Activated naive CD8-positive, alpha-beta T cell treated with anti-CD3 and anti-CD28 coated beads, Interleukin-2, amount 50 U/mL, for 24 hours (primary cell): ENCODE measurements at regions not wholly inside any gene's neighbourhood (a gene's known extent, or its start where the extent isn't known, plus 50 kb on each side); places are given as distances from the start of the nearest gene placed in this dataset.

ENCODE experiments used
- ATAC-seq: fragments of 150-1000 bp; cut with Tn5 transposase; one replicate; pipeline ENCODE4 v1.10.0; 2021
- DNase-seq: peaks from one replicate; pipeline ENCODE4 v3.0.0; 2021
- H3K27ac Mint-ChIP-seq: one replicate; pipeline ENCODE4 v1.8.0; 2021; ENCODE audit warnings: mild to moderate bottlenecking, mixed read lengths
- H3K27me3 Mint-ChIP-seq: one replicate; pipeline ENCODE4 v1.8.0; 2021; ENCODE audit warnings: mixed read lengths
- H3K36me3 Mint-ChIP-seq: one replicate; pipeline ENCODE4 v1.8.0; 2021; ENCODE audit warnings: low read depth, mixed read lengths
- H3K4me1 Mint-ChIP-seq: one replicate; pipeline ENCODE4 v1.8.0; 2021; ENCODE audit warnings: mixed read lengths
- H3K4me3 Mint-ChIP-seq: one replicate; pipeline ENCODE4 v1.8.0; 2021; ENCODE audit warnings: mild to moderate bottlenecking, moderate library complexity, mixed read lengths
- H3K9me3 Mint-ChIP-seq: one replicate; pipeline ENCODE4 v1.8.0; 2021; ENCODE audit warnings: mixed read lengths

DNA sequence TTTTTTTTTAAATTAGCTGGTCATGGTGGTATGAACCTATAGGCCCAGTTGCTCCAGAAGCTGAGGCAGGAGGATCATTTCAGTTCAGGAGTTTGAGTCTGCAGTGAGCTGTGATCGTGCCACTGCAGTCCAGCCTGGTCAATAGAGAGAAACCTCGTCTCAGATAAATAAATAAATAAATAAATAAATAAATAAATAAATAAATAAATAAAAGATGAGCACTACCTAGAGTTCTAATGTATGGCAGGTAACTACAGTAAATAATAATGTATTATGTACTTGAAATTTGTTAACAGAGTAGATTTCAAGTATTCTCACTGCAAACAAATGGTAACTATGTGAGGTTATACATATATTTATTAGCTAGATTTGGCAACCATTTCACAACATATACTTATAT, 697.9 kb upstream of the ID2 start:
- no peak overlapping the region for H3K4me3 Mint-ChIP-seq
- no peak for DNase-seq
- no peaks in the 10 kb centered on the region for H3K36me3 Mint-ChIP-seq
- peaks cover 24% of the 10 kb centered on the region for H3K4me1 Mint-ChIP-seq
- H3K9me3 Mint-ChIP-seq: peaks cover 8% of the 10 kb centered on the region
- H3K27ac Mint-ChIP-seq: no peak overlapping the region
- H3K27me3 Mint-ChIP-seq: no peaks in the 10 kb centered on the region
- no peak for ATAC-seq

DNA sequence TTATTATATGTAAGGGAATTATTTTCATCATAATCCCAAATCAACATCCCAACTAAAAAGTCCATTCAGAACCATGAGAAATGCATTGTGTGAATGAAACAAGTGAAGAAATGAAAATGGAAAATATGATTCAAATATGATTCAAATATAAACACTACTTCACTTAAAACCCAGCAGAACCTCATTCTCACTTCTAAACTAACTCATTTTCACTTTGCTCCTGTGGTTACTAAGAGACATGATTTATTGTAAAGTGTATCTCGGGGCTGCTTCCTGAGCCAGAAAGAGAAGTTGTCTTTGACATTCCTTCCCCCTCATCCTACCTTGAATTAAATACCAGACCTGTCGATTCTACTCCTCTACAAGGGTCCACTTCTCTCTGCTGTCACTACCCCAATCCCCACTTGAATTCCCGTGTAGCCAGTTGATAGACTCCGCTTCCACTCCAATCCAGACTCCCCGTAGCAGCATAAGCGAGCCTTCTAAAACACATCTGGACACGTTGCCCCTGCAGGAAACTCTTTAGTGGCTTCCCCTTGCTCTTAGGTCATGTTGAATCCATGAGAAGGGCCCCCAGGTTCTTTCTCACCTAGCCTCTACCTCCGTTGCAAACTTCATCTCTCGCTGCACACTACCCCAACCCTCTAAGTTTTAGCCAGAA, 697.0 kb upstream of the ID2 start:
- peaks cover 24% of the 10 kb centered on the region for H3K4me1 Mint-ChIP-seq

DNA sequence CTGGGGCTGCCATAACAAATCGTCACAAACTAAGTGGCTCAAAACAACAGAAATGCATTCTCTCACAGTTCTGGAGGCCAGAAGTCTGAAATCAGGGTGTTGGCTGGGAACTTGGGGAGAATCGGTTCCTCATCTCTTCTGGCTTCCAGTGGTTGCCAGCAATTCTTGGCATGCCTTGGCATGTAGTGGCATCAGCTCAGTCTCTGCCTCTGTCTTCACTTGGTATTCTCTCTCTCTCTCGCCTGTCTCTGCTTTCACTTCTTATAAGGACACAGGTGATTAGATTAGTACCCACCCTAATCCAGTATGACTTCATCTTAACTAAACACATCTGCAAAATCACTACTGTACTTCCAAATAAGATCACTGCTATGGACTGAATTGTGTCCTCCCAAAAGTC, 695.4 kb upstream of the ID2 start:
- ATAC-seq (no peak), DNase-seq (no peak)
- H3K36me3 Mint-ChIP-seq: no peaks in the 10 kb centered on the region
- no peaks in the 10 kb centered on the region for H3K27me3 Mint-ChIP-seq
- peaks cover 7% of the 10 kb centered on the region for H3K9me3 Mint-ChIP-seq
- no peak overlapping the region for H3K4me3 Mint-ChIP-seq
- H3K27ac Mint-ChIP-seq: no peak overlapping the region
- peaks cover 24% of the 10 kb centered on the region for H3K4me1 Mint-ChIP-seq

More for the DNA sequence above, 697.0 kb upstream of the ID2 start:
- Mint-ChIP-seq H3K27me3 (no peaks in the 10 kb centered on the region), H3K27ac (peak overlapping the region; percentile 69), H3K9me3 (peaks cover 8% of the 10 kb centered on the region), H3K4me3 (peak overlapping the region; percentile 13), H3K36me3 (no peaks in the 10 kb centered on the region)
- DNase-seq (no peak), ATAC-seq (peak; percentile 75)

DNA sequence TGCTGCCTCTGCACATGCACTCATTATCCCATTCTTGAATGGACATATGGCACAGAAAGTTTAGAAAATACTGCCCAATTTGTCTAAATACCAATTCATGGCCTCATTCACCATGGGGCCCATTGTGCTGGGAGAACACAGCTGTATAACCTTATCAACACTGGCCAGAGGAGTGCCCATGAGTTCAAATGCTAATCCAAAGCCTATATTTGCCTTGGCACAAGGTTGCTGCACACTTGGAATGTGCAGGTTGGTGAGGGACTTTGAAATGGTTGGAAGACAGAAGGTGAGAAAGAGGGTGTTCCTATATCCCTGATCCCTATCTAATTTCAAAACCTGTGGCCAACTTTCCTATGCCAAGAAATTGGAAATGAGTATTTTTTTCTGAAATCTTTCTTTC, 693.9 kb upstream of the ID2 start:
- Mint-ChIP-seq H3K4me3 (no peak overlapping the region), H3K4me1 (peaks cover 20% of the 10 kb centered on the region), H3K27me3 (no peaks in the 10 kb centered on the region), H3K9me3 (no peaks in the 10 kb centered on the region), H3K27ac (no peak overlapping the region), H3K36me3 (no peaks in the 10 kb centered on the region)
- DNase-seq (no peak), ATAC-seq (no peak)

DNA sequence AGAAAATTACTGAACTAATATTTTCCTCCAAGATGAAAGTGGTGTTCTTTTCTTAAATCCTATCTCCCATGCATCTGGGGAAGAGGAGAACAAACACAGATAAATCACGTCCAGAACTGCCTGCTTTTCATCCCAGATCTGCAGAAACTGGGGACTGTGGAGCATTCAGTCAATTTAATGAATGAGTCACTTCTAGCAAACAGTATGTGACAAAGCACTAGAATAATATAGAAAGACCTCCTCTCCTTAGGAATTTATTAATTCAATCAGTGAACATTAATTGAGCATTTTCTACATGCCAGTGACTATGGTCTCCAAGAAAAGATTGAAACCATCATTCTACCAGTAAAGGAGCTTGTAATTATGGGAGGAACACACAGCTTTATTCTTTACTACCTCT, 693.4 kb upstream of the ID2 start:
- H3K27ac Mint-ChIP-seq: no peak overlapping the region
- H3K27me3 Mint-ChIP-seq: no peaks in the 10 kb centered on the region
- no peaks in the 10 kb centered on the region for H3K36me3 Mint-ChIP-seq
- no peak overlapping the region for H3K4me3 Mint-ChIP-seq
- no peak for DNase-seq
- peaks cover 18% of the 10 kb centered on the region for H3K4me1 Mint-ChIP-seq
- no peaks in the 10 kb centered on the region for H3K9me3 Mint-ChIP-seq
- ATAC-seq: no peak

DNA sequence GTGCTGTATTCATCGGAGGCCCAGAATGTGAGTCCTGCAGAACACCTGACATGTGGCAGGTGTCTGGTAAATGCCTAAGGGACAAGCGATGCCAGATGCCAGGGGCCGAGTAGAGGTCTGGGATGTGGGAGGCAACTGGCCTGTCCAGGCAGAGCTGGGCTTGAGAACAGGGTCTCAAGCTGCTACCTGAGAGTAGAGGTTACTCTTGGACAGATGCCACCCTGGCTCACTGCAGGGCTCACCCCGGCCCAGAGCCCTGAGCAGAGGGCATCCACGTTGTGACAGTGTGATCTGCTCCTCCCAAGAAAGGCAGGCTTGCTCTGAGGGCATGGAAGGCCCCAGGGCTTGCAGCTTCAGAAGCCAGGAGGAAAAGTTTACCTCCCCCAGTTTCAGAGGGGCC, 692.0 kb upstream of the ID2 start:
- no peak for ATAC-seq
- no peaks in the 10 kb centered on the region for H3K9me3 Mint-ChIP-seq
- no peak overlapping the region for H3K4me3 Mint-ChIP-seq
- no peaks in the 10 kb centered on the region for H3K36me3 Mint-ChIP-seq
- H3K27me3 Mint-ChIP-seq: no peaks in the 10 kb centered on the region
- peaks cover 9% of the 10 kb centered on the region for H3K4me1 Mint-ChIP-seq
- DNase-seq: no peak
- H3K27ac Mint-ChIP-seq: no peak overlapping the region

DNA sequence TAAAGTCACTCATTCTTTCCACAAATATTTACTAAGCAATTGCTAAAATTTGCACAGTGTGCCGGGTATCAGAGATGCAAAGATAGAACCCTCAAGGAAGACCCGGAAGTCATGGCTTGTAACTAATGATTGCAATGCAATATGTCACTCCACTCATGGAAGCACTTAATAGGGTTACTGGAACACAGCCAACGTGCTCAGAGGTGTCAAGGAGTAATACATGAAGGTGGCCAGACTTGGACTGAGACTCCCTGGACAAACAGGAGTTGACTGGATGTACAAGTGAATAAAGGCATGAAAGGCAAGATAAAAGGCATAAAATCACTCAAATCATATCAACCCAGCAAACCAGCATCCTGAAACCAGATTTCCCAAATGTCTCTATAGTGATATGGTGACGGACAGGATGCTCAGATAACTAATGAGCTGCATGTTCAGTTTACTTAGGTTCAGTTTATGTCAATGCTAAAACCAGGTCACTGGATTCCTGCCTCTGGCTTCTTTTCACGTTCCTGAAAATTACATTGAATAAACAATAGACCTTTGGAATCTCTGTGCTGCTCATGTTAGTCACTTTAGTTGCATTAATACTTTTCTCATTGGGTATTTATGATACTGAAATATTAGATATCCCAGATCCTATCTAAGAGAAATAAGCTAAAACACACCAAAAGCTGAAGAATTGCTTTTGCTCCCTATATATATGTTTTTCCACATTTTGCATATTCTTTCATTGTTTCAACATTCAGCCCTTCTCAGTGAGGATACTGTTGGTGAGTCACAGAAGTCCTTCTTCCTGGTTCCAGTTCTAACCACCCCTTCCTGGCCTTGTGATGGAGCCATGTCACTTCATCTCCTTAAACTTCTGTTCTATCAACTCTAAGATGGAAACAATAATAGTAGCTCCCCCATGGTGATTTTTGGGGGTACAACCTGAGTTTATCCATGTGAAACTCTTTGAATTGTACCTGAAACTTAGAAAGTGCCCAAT, 688.9 kb upstream of the ID2 start:
- no peak for ATAC-seq
- H3K27me3 Mint-ChIP-seq: no peaks in the 10 kb centered on the region
- no peaks in the 10 kb centered on the region for H3K36me3 Mint-ChIP-seq
- H3K27ac Mint-ChIP-seq: no peak overlapping the region
- peaks cover 4% of the 10 kb centered on the region for H3K4me1 Mint-ChIP-seq
- DNase-seq: no peak
- H3K4me3 Mint-ChIP-seq: no peak overlapping the region
- H3K9me3 Mint-ChIP-seq: no peaks in the 10 kb centered on the region

DNA sequence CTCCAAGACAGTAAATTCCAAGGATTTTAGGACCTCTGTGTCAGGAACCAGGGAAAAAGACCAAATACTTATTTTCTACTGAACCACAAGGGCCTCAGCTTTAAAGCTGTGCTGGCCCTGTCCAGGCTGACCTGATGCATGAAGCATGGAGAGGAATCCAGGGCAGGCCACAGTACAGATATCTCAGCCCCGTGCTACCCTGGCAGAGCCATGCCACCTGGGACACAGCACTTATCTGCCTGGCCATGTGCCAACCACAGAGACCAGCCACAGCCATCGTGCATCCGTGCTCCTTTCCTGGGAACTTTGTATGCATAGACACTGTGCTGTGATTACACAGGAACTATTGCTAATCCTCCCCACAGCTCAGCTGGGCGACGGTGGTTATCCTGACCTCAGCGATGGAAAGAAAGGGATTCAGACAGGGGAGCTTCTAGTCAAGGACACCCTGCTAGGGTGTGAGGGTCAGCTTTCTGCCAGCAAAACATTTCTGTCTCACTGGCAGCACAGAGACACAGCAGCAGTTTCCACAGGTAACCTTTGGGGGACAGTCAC, 687.4 kb upstream of the ID2 start:
- ATAC-seq: no peak
- H3K27ac Mint-ChIP-seq: no peak overlapping the region
- H3K4me3 Mint-ChIP-seq: no peak overlapping the region
- no peaks in the 10 kb centered on the region for H3K27me3 Mint-ChIP-seq
- peaks cover 4% of the 10 kb centered on the region for H3K4me1 Mint-ChIP-seq
- DNase-seq: no peak
- no peaks in the 10 kb centered on the region for H3K36me3 Mint-ChIP-seq
- no peaks in the 10 kb centered on the region for H3K9me3 Mint-ChIP-seq

DNA sequence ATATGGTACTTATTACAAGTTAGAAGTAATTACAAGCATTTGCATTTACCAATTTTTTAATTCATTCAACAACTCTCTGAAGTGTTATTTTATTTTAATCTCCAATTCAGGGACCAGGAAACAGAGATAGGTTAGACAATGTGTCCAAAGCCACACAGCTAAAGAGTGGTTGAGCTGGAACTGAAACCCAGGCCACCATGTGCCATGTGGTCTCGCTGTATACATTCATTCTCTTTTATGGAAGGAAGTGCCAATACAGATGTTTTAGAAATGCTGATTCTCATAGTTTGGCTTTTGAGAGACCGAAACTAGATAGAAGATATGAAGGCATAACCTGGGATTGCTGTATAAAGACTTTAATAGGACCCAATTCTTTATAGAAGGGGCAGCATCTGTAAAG, 684.6 kb upstream of the ID2 start:
- DNase-seq (no peak), ATAC-seq (no peak)
- Mint-ChIP-seq H3K4me3 (no peak overlapping the region), H3K36me3 (no peaks in the 10 kb centered on the region), H3K4me1 (peaks cover 4% of the 10 kb centered on the region), H3K9me3 (no peaks in the 10 kb centered on the region), H3K27ac (no peak overlapping the region), H3K27me3 (no peaks in the 10 kb centered on the region)

DNA sequence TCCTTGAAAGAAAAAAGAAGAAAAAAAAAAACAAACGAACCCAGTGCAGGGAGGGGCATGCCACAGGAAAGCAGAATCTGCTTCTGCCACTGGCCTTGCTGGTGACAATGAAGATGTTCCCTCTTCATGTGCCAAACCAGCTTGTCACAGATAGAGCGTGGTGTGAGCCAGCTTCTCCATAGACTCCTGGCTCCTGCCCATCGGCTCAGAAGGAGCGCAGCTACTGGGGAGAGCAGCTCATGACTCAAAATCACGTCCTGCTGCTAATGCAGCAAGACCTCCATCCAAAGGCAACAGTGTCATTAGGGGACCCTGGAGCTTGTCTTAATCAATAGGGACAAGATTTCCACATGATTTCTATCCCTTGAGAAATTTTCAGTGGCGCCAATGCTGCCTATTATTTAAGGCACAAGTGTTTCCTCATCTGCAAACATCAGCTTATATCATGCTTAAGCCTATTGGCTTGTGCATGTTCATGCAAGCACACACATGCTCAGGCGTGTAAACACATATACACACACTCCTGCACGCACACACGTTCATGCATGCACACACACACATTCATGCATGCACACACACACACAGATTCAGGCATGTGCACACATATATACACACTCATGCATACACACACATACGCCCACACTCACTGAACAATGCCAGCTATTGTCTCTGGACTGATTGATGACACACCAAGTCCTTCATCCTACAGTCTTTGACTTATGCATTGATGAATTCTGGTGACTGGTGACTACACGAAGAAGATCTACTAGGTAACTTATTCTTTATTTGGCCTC, 682.0 kb upstream of the ID2 start:
- DNase-seq (no peak), ATAC-seq (no peak)
- Mint-ChIP-seq H3K36me3 (no peaks in the 10 kb centered on the region), H3K27ac (no peak overlapping the region), H3K4me1 (peaks cover 8% of the 10 kb centered on the region), H3K4me3 (no peak overlapping the region), H3K27me3 (no peaks in the 10 kb centered on the region), H3K9me3 (no peaks in the 10 kb centered on the region)

DNA sequence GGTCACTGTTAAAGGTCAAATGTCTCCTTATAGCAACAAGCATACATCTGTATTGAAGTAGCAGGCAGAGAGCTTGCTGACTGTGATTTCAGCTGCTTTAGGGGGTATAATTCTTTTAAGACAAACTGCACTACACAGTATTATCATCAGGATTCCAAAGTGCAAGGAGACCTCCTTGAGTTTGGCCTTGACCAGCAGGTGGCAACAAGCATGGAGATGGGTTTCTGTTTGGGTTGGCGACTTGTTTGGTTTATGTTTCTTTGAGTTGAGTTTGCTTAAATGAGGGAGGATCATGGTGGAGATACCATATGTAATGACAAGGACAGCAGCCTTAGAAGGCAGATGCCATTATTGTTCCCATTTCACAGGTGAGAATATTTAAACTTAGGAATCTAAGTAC, 681.0 kb upstream of the ID2 start:
- Mint-ChIP-seq H3K4me3 (no peak overlapping the region), H3K36me3 (no peaks in the 10 kb centered on the region), H3K27ac (no peak overlapping the region), H3K9me3 (no peaks in the 10 kb centered on the region), H3K27me3 (no peaks in the 10 kb centered on the region), H3K4me1 (peaks cover 8% of the 10 kb centered on the region)
- ATAC-seq: no peak
- DNase-seq: no peak

DNA sequence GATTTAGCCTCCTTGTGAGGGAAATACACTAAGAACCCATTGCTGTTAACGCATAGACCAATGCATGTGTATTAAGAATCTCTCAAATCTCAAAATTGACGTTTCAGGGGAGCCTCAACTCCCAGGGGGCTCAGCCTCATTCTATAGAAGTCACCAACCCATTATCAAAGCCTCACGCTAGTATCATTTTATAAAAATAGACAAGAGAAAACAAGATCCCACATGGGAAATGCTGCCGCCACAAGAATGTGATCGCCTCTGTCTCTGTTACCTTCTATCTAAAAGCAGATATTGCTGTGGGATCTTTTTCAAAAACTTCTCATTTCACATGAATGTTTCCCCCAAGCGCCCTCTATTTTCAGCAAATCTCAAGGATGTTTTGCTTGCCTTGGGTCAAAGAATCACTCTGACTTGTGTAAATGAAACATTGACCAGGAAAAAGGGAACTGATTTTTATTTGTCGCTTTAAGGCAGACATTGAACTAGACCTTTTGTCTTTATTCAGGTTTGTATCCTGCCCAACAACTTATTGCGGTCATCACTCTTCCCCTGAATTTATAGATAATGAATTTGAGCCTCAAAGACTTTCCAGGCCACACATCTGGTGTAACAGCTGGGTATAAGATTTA, 679.0 kb upstream of the ID2 start:
- Mint-ChIP-seq H3K9me3 (no peaks in the 10 kb centered on the region), H3K36me3 (no peaks in the 10 kb centered on the region), H3K27ac (no peak overlapping the region), H3K4me1 (peaks cover 6% of the 10 kb centered on the region), H3K27me3 (no peaks in the 10 kb centered on the region), H3K4me3 (no peak overlapping the region)
- ATAC-seq (no peak), DNase-seq (no peak)

DNA sequence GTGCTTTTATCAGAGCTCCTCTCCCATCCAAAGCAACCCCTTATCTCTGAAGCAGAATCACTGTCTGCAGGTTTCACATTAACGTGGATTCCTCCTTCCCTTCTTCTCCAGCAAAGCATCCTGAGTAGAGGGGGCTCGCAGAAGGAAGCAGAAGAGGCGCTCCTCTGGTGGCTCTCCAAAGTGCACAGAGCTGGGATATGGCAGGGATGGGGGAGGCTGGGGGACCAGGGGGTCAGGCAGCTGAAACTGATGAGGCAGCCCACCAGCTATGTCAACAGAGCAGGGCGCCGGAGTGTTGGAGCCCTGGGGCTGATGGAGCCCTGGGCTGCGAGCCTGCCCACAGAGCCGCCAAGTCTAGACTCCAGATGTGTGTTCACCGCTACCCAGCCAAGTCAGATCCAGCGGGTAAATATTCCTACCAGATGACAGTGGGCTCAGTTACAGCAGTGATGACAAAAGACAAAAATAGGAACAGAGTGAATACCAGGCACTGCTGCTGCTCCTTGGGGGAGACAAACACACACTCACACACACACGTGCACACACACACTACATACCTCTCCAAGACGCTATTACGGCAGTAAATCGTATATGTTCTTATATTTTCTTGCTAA, 678.3 kb upstream of the ID2 start:
- no peaks in the 10 kb centered on the region for H3K27me3 Mint-ChIP-seq
- no peak overlapping the region for H3K27ac Mint-ChIP-seq
- H3K4me1 Mint-ChIP-seq: peaks cover 6% of the 10 kb centered on the region
- DNase-seq (no peak), ATAC-seq (no peak)
- H3K9me3 Mint-ChIP-seq: no peaks in the 10 kb centered on the region
- no peak overlapping the region for H3K4me3 Mint-ChIP-seq
- no peaks in the 10 kb centered on the region for H3K36me3 Mint-ChIP-seq

DNA sequence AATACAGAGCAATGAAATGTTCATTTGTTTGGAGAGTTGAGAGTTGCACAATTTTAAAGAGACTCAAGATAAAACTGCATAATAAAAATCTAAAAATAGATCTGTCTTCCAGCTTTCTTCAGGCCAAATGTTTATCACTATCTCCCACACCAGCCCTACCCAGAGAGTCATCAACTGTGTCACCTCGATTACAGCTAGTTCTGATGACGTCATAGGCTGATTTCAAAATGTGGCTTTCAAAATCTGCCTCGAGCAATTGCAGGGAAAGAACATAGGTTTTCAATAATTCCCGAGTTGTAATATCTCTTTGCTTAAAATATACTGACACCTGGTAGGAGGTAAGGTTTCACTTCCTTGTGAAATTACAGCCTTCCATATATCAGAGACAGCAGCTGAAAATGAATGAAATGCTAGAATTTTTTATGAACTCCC, 677.6 kb upstream of the ID2 start:
- no peak overlapping the region for H3K27ac Mint-ChIP-seq
- no peaks in the 10 kb centered on the region for H3K9me3 Mint-ChIP-seq
- no peaks in the 10 kb centered on the region for H3K36me3 Mint-ChIP-seq
- peaks cover 6% of the 10 kb centered on the region for H3K4me1 Mint-ChIP-seq
- H3K4me3 Mint-ChIP-seq: no peak overlapping the region
- DNase-seq (no peak), ATAC-seq (no peak)
- no peaks in the 10 kb centered on the region for H3K27me3 Mint-ChIP-seq
